SK-N-MC (cell line): ENCODE measurements at regions not wholly inside any gene's neighbourhood (a gene's known extent, or its start where the extent isn't known, plus 50 kb on each side); places are given as distances from the start of the nearest gene placed in this dataset.

Source experiments
- EZH2 ChIP-seq: fragments of 200-600 bp; sonication (generic); IDR thresholded peaks from one replicate; pipeline ENCODE4 v1.6.1; 2017; ENCODE audit warnings: antibody characterized with exemption
- POLR2AphosphoS5 ChIP-seq: IDR thresholded peaks from 2 replicates; pipeline ENCODE4 v1.6.1; 2012; ENCODE audit warnings: mild to moderate bottlenecking, low read depth, low read length, borderline replicate concordance

- TF ChIP-seq EZH2 (no peak), POLR2AphosphoS5 (no peak)
Observed at GRCh38 chr10:6746782-6747181, 166.7 kb upstream of the PRKCQ start.
